HEK293 (cell line): ENCODE measurements at regions not wholly inside any gene's neighbourhood (a gene's known extent, or its start where the extent isn't known, plus 50 kb on each side); places are given as distances from the start of the nearest gene placed in this dataset.

ENCODE experiments used
- CTCF ChIA-PET: fragments of 350-600 bp; formaldehyde crosslinking; extraction: SDS; loops from one replicate; lab custom pipeline; 2021; ENCODE audit warnings: antibody characterized with exemption; lab: Yijun Ruan, JAX
- POLR2A ChIA-PET: fragments of 300-600 bp; formaldehyde crosslinking; extraction: SDS; loops from one replicate; lab custom pipeline; 2020; ENCODE audit warnings: antibody characterized with exemption, inconsistent platforms; lab: Yijun Ruan, JAX
- H3K27ac ChIP-seq: fragments of 200-500 bp; sonication (Bioruptor generic); 2 replicates; pipeline ENCODE4 v1.5.1; 2014; ENCODE audit warnings: low read depth, low read length, control low read depth, inconsistent platforms; ENCODE audit errors: extremely low read depth
- H3K36me3 ChIP-seq, 2 experiments: fragments of 200-500 bp in 1 of 2; sonication (Bioruptor generic) in 1 of 2; 1 replicate in 1 of 2; 2 replicates in 1 of 2; pipeline ENCODE4 v1.5.1; 2014 to 2017; ENCODE audit warnings: inconsistent platforms in 2 of 2, low read length in 2 of 2; ENCODE audit not compliant: control insufficient read depth in 2 of 2, insufficient read depth in 1 of 2
- H3K4me1 ChIP-seq: fragments of 200-500 bp; sonication (Bioruptor generic); 2 replicates; pipeline ENCODE4 v1.5.1; 2014; ENCODE audit warnings: mild to moderate bottlenecking, low read length, inconsistent platforms; ENCODE audit not compliant: control insufficient read depth, insufficient read depth
- H3K4me3 ChIP-seq: 2 replicates; pipeline ENCODE4 v1.5.1; 2011; ENCODE audit warnings: low read depth, mild to moderate bottlenecking, control low read depth, low read length, moderate library complexity
- H3K9me3 ChIP-seq: fragments of 200-500 bp; sonication (Bioruptor generic); 2 replicates; pipeline ENCODE4 v1.5.1; 2014; ENCODE audit warnings: low read depth, low read length, inconsistent platforms; ENCODE audit not compliant: control insufficient read depth, insufficient read depth
- FEZF1 ChIP-seq: fragments of 450-650 bp; formaldehyde crosslinking; IDR thresholded peaks from 2 replicates; pipeline ENCODE4 v1.5.1; 2016; ENCODE audit warnings: missing biosample characterization, missing genetic modification characterization
- IKZF3 ChIP-seq: fragments of 450-650 bp; IDR thresholded peaks from 2 replicates; pipeline ENCODE4 v1.5.0; 2018; ENCODE audit warnings: missing biosample characterization, mild to moderate bottlenecking, missing genetic modification characterization, moderate library complexity
- KLF1 ChIP-seq: fragments of 450-650 bp; formaldehyde crosslinking; IDR thresholded peaks from 2 replicates; pipeline ENCODE4 v1.5.1; 2016; ENCODE audit warnings: missing biosample characterization, missing genetic modification characterization
- MEIS1 ChIP-seq: sonication (generic); formaldehyde crosslinking; IDR thresholded peaks from 2 replicates; pipeline ENCODE4 v1.8.1; 2022; ENCODE audit warnings: missing genetic modification reagents, mild to moderate bottlenecking, borderline replicate concordance
- SALL2 ChIP-seq: fragments of 450-650 bp; formaldehyde crosslinking; IDR thresholded peaks from 2 replicates; pipeline ENCODE4 v1.5.0; 2017; ENCODE audit warnings: missing biosample characterization, mild to moderate bottlenecking, missing genetic modification characterization, borderline replicate concordance
- TCF7L2 ChIP-seq: IDR thresholded peaks from 2 replicates; pipeline ENCODE4 v1.6.1; 2011; ENCODE audit warnings: low read depth, mild to moderate bottlenecking, inconsistent platforms, low read length, moderate library complexity, borderline replicate concordance
- ZNF157 ChIP-seq: fragments of 450-650 bp; formaldehyde crosslinking; IDR thresholded peaks from 2 replicates; pipeline ENCODE4 v1.5.1; 2016; ENCODE audit warnings: missing biosample characterization, missing genetic modification characterization
- ZNF184 ChIP-seq: fragments of 450-650 bp; IDR thresholded peaks from 2 replicates; pipeline ENCODE4 v1.5.1; 2018; ENCODE audit warnings: missing biosample characterization, mild to moderate bottlenecking, missing genetic modification characterization
- ZNF2 ChIP-seq: fragments of 450-650 bp; formaldehyde crosslinking; IDR thresholded peaks from 2 replicates; pipeline ENCODE4 v1.5.1; 2016; ENCODE audit warnings: missing biosample characterization, missing genetic modification characterization
- ZNF324 ChIP-seq: fragments of 450-650 bp; formaldehyde crosslinking; IDR thresholded peaks from 2 replicates; pipeline ENCODE4 v1.5.1; 2016; ENCODE audit warnings: missing biosample characterization, missing genetic modification characterization
- ZNF366 ChIP-seq: fragments of 450-650 bp; formaldehyde crosslinking; conservative IDR thresholded peaks from 2 replicates; pipeline ENCODE4 v1.5.1; 2016; ENCODE audit warnings: missing biosample characterization, missing genetic modification characterization
- ZNF391 ChIP-seq: fragments of 450-650 bp; formaldehyde crosslinking; IDR thresholded peaks from 2 replicates; pipeline ENCODE4 v1.5.1; 2016; ENCODE audit warnings: low read depth, missing biosample characterization, missing genetic modification characterization, borderline replicate concordance
- ZNF423 ChIP-seq: fragments of 450-650 bp; formaldehyde crosslinking; IDR thresholded peaks from 2 replicates; pipeline ENCODE4 v1.5.1; 2016; ENCODE audit warnings: missing biosample characterization, missing genetic modification characterization
- ZNF501 ChIP-seq: fragments of 450-650 bp; formaldehyde crosslinking; IDR thresholded peaks from 2 replicates; pipeline ENCODE4 v1.5.1; 2016; ENCODE audit warnings: missing biosample characterization, missing genetic modification characterization
- ZNF510 ChIP-seq: fragments of 450-650 bp; formaldehyde crosslinking; IDR thresholded peaks from 2 replicates; pipeline ENCODE4 v1.5.1; 2018; ENCODE audit warnings: mild to moderate bottlenecking, missing genetic modification characterization, missing biosample characterization; ENCODE audit not compliant: insufficient replicate concordance
- ZNF529 ChIP-seq: fragments of 450-650 bp; formaldehyde crosslinking; IDR thresholded peaks from 2 replicates; pipeline ENCODE4 v1.5.1; 2017; ENCODE audit warnings: missing genetic modification characterization, missing biosample characterization; ENCODE audit not compliant: insufficient replicate concordance
- ZNF768 ChIP-seq: fragments of 450-650 bp; formaldehyde crosslinking; IDR thresholded peaks from 2 replicates; pipeline ENCODE4 v1.5.1; 2018; ENCODE audit warnings: missing biosample characterization, mild to moderate bottlenecking, missing genetic modification characterization
- ZNF776 ChIP-seq: fragments of 450-650 bp; formaldehyde crosslinking; IDR thresholded peaks from 2 replicates; pipeline ENCODE4 v1.5.0; 2017; ENCODE audit warnings: missing biosample characterization, missing genetic modification characterization, borderline replicate concordance
- ZNF777 ChIP-seq: fragments of 450-650 bp; formaldehyde crosslinking; IDR thresholded peaks from 2 replicates; pipeline ENCODE4 v1.5.1; 2017; ENCODE audit warnings: missing biosample characterization, missing genetic modification characterization, borderline replicate concordance
- ZNF785 ChIP-seq: fragments of 450-650 bp; formaldehyde crosslinking; IDR thresholded peaks from 2 replicates; pipeline ENCODE4 v1.5.1; 2016; ENCODE audit warnings: missing biosample characterization, missing genetic modification characterization
- ZNF791 ChIP-seq: fragments of 450-650 bp; formaldehyde crosslinking; IDR thresholded peaks from 2 replicates; pipeline ENCODE4 v1.5.1; 2016; ENCODE audit warnings: missing biosample characterization, missing genetic modification characterization
- TF ChIP-seq, protein P1 (sequence below): fragments of 450-650 bp; formaldehyde crosslinking; IDR thresholded peaks from 2 replicates; pipeline ENCODE4 v1.5.1; 2016; ENCODE audit warnings: missing biosample characterization, missing genetic modification characterization, low read depth
- TF ChIP-seq, protein P2 (sequence below): fragments of 450-650 bp; formaldehyde crosslinking; IDR thresholded peaks from 2 replicates; pipeline ENCODE4 v1.5.1; 2016; ENCODE audit warnings: missing biosample characterization, missing genetic modification characterization
- TF ChIP-seq, protein P3 (sequence below): fragments of 450-650 bp; formaldehyde crosslinking; IDR thresholded peaks from 2 replicates; pipeline ENCODE4 v1.5.1; 2017; ENCODE audit warnings: missing biosample characterization, missing genetic modification characterization
- TF ChIP-seq, protein P4 (sequence below): fragments of 450-650 bp; formaldehyde crosslinking; IDR thresholded peaks from 2 replicates; pipeline ENCODE4 v1.5.1; 2016; ENCODE audit warnings: missing biosample characterization, missing genetic modification characterization
- TF ChIP-seq, protein P5 (sequence below): fragments of 450-650 bp; formaldehyde crosslinking; IDR thresholded peaks from 2 replicates; pipeline ENCODE4 v1.5.1; 2016; ENCODE audit warnings: missing biosample characterization, missing genetic modification characterization
- TF ChIP-seq, protein P6 (sequence below): fragments of 450-650 bp; formaldehyde crosslinking; IDR thresholded peaks from 2 replicates; pipeline ENCODE4 v1.5.1; 2017; ENCODE audit warnings: missing biosample characterization, missing genetic modification characterization

DNA sequence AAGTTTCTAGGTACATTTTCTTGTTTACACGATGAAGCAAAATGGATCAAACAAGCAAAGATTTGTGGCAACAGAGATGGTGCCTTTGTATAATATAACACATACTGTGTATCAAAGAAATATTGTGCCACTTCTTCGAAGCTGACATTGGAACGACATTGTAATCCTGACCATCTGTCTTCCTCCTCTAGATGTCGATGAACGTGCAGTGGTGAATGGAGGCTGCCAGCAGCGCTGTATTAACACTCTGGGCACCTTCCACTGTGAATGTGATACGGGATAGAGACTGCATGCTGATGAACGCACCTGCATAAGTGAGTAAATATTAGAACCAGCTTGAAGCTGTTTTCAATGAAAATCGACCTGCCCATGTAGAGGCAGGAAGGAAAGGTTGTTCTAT, 613.3 kb upstream of the GOLIM4 start:
- no peak overlapping the region for H3K4me3 ChIP-seq
- no peaks in the 10 kb centered on the region for H3K9me3 ChIP-seq
- POLR2A ChIA-PET, result no interaction called here
- no peak overlapping the region for H3K27ac ChIP-seq
- TF ChIP-seq TCF7L2 (no peak), ZNF324 (no peak), IKZF3 (tag by site-specific recombination) (no peak), MEIS1 (no peak), FEZF1 (tag by site-specific recombination) (no peak), ZNF2 (tag by site-specific recombination) (no peak), ZNF529 (tag by site-specific recombination) (no peak), ZNF791 (tag by site-specific recombination) (no peak), ZNF768 (tag by site-specific recombination) (no peak), ZNF501 (tag by site-specific recombination) (no peak), ZNF157 (no peak), ZNF184 (tag by site-specific recombination) (no peak), KLF1 (tag by site-specific recombination) (no peak)
- TF ChIP-seq, protein P1, sequence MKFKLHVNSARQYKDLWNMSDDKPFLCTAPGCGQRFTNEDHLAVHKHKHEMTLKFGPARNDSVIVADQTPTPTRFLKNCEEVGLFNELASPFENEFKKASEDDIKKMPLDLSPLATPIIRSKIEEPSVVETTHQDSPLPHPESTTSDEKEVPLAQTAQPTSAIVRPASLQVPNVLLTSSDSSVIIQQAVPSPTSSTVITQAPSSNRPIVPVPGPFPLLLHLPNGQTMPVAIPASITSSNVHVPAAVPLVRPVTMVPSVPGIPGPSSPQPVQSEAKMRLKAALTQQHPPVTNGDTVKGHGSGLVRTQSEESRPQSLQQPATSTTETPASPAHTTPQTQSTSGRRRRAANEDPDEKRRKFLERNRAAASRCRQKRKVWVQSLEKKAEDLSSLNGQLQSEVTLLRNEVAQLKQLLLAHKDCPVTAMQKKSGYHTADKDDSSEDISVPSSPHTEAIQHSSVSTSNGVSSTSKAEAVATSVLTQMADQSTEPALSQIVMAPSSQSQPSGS (tag by site-specific recombination), result no peak
- TF ChIP-seq, protein P2, sequence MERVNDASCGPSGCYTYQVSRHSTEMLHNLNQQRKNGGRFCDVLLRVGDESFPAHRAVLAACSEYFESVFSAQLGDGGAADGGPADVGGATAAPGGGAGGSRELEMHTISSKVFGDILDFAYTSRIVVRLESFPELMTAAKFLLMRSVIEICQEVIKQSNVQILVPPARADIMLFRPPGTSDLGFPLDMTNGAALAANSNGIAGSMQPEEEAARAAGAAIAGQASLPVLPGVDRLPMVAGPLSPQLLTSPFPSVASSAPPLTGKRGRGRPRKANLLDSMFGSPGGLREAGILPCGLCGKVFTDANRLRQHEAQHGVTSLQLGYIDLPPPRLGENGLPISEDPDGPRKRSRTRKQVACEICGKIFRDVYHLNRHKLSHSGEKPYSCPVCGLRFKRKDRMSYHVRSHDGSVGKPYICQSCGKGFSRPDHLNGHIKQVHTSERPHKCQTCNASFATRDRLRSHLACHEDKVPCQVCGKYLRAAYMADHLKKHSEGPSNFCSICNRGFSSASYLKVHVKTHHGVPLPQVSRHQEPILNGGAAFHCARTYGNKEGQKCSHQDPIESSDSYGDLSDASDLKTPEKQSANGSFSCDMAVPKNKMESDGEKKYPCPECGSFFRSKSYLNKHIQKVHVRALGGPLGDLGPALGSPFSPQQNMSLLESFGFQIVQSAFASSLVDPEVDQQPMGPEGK (tag by site-specific recombination), result no peak
- TF ChIP-seq, protein P3, sequence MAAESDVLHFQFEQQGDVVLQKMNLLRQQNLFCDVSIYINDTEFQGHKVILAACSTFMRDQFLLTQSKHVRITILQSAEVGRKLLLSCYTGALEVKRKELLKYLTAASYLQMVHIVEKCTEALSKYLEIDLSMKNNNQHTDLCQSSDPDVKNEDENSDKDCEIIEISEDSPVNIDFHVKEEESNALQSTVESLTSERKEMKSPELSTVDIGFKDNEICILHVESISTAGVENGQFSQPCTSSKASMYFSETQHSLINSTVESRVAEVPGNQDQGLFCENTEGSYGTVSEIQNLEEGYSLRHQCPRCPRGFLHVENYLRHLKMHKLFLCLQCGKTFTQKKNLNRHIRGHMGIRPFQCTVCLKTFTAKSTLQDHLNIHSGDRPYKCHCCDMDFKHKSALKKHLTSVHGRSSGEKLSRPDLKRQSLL (tag by site-specific recombination), result no peak
- CTCF ChIA-PET, result no interaction called here
- H3K36me3 ChIP-seq, result no peaks in the 10 kb centered on the region
- no peaks in the 10 kb centered on the region for H3K4me1 ChIP-seq

DNA sequence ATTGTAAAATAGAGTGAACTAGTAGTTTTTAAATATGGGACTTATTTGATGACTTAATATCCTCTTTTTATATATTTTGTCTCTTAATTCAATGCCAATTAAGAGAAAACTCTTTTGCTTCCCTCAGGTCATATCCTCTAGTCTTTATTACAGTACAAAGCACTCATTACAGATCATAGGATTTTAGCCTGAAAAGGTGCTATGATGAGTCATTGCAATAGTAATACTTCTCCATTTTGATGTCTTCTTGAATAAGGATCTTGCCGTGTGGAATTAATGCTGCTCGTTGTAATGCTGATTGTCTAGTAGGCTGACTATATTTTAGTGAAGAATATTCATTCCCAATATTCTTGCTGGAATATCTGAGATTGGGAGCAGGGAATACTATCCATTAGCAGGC, 612.2 kb upstream of the GOLIM4 start:
- H3K4me3 ChIP-seq, result no peak overlapping the region
- H3K27ac ChIP-seq, result no peak overlapping the region
- ChIA-PET CTCF (interaction anchor here (0.7 kb wide), 1 partner anchor 63 kb away, joined by 3 read pairs; no protein-coding TSS in a partner anchor), POLR2A (no interaction called here)
- no peaks in the 10 kb centered on the region for H3K4me1 ChIP-seq
- H3K9me3 ChIP-seq, result no peaks in the 10 kb centered on the region
- no peaks in the 10 kb centered on the region for H3K36me3 ChIP-seq
- TF ChIP-seq SALL2 (tag by site-specific recombination) (no peak), ZNF391 (tag by site-specific recombination) (no peak), ZNF777 (tag by site-specific recombination) (no peak), ZNF776 (no peak), ZNF510 (tag by site-specific recombination) (no peak), ZNF2 (tag by site-specific recombination) (no peak), ZNF423 (tag by site-specific recombination) (no peak), ZNF366 (tag by site-specific recombination) (no peak), ZNF785 (no peak)
- TF ChIP-seq, protein P4, sequence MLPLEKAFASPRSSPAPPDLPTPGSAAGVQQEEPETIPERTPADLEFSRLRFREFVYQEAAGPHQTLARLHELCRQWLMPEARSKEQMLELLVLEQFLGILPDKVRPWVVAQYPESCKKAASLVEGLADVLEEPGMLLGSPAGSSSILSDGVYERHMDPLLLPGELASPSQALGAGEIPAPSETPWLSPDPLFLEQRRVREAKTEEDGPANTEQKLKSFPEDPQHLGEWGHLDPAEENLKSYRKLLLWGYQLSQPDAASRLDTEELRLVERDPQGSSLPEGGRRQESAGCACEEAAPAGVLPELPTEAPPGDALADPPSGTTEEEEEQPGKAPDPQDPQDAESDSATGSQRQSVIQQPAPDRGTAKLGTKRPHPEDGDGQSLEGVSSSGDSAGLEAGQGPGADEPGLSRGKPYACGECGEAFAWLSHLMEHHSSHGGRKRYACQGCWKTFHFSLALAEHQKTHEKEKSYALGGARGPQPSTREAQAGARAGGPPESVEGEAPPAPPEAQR (tag by site-specific recombination), result no peak
- TF ChIP-seq, protein P5, sequence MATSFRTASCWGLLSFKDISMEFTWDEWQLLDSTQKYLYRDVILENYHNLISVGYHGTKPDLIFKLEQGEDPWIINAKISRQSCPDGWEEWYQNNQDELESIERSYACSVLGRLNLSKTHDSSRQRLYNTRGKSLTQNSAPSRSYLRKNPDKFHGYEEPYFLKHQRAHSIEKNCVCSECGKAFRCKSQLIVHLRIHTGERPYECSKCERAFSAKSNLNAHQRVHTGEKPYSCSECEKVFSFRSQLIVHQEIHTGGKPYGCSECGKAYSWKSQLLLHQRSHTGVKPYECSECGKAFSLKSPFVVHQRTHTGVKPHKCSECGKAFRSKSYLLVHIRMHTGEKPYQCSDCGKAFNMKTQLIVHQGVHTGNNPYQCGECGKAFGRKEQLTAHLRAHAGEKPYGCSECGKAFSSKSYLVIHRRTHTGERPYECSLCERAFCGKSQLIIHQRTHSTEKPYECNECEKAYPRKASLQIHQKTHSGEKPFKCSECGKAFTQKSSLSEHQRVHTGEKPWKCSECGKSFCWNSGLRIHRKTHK (tag by site-specific recombination), result no peak
- TF ChIP-seq, protein P6, sequence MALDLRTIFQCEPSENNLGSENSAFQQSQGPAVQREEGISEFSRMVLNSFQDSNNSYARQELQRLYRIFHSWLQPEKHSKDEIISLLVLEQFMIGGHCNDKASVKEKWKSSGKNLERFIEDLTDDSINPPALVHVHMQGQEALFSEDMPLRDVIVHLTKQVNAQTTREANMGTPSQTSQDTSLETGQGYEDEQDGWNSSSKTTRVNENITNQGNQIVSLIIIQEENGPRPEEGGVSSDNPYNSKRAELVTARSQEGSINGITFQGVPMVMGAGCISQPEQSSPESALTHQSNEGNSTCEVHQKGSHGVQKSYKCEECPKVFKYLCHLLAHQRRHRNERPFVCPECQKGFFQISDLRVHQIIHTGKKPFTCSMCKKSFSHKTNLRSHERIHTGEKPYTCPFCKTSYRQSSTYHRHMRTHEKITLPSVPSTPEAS (tag by site-specific recombination), result no peak
- TF ChIP-seq, protein P3 (tag by site-specific recombination), result no peak
